AG08395 (cell line): ENCODE measurements at regions not wholly inside any gene's neighbourhood (a gene's known extent, or its start where the extent isn't known, plus 50 kb on each side); places are given as distances from the start of the nearest gene placed in this dataset.
"Not testable (repeated sequence)": the region's sequence is repeated elsewhere in the genome, so short reads cannot be mapped to it uniquely, and the experiment has no call there.

Experiments
- DNase-seq: peaks from one replicate; pipeline ENCODE4 v3.0.0; 2012; ENCODE audit warnings: mixed read lengths, low spot score

DNA sequence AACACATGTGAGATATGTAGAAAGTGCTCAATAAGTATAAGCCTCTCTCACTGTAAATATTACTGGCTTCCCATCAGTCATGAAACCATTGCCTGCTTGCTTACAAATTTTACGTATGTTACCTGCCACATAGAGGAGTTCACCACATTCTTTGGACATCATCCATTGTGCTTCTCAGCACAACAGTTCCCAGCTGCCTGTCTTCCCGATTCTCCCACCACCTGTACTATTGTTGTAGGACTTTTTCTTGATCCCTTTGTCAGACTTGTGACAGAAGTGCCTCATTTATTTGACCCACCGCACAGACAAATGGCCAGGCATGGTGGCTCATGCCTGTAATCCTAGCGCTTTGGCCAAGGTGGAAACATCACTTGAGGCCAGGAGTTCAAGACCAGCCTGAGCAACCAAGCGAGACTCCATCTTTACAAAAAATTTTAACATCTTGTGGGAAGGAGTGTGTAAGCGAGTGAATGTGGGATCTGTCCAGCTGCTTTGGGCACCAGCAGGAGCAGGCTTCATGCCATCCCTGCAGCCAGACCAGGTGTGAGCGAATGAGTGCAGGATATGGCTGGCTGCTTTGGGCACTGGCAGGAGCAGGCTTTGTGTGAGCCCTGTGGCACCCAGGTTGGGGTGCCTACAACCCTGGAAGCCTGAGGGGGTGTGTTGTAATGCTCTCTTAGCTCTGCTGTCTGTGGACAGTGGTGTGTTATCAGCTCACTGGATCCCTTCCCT, 139.9 kb upstream of the ELL2 start:
- DNase-seq, result no peak

DNA sequence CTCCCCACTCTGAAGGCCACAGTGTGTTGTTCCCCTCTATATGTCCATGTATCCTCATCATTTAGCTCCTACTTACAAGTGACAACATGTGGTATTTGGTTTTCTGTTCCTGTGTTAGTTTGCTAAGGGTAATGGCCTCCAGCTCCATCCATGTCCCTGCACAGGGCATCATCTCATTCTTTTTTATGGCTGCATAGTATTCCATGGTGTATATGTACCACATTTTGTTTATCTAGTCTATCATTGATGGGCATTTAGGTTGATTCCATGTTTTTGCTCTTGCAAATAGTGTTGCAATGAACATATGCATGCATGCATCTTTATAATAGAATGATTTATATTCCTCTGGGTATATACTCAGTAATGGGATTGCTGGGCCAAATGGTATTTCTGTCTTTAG, 135.8 kb upstream of the ELL2 start:
- DNase-seq, result not testable (repeated sequence)

DNA sequence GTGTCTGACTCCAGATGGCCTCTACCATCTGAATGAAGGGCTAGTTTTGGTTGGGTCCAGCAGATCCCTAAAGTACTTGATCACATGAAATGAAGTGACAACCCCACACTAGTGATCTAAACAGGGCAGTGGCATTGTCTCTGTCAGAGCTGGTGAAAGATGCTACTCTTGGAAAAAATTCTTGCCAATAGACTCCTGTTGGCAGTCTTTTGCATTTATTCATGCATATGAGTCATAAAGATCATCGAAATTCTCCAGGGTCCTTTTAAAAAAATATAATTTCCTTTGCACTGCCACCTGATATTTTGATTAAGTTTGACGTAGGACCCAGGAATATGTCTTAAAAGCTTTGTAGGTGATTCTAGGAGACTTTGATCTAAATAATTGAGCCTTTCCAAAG, 135.1 kb upstream of the ELL2 start:
- peak; percentile 32 for DNase-seq

DNA sequence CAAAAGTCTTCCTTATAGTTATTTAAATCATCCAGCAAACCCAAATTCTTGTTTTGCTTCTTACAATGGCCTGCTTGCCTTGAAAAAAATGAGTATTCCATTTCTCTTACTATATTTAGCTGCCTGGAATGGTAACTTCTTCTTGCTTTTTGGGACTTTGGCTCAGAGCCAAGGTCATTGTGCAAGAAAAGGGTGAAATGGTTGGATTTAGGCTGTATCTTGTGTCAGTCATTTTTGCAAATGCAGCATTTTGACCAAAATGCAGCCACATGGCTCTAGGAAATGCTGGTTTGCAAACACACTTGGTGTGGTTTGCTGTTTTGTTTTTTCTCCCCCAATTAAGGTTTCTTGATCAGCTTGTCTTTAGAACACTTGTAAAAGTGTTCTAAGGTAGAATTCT, 133.3 kb upstream of the ELL2 start:
- DNase-seq, result no peak

DNA sequence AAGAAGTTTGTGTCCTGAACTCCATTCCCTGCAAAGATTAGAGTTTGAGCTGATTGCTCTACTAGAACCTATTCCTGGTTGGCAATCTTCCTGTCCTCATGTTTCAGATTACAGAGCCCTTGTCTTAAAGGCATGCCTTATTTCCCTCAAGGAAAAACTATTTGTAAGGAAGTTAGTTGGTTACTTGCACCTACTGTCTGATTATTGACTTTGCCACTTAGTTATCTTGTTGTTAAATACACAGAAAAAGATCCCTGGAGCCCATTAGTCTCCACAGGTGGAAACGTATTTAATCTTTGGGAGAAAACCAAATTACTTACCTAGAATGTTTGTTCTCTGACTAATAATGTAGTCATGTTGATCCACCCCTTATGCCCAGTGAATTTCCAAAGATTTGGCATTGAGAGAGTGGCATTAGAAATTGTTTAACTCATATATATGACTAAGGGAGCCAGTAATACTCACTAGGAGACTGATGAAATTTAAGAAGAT, 132.3 kb upstream of the ELL2 start:
- no peak for DNase-seq

DNA sequence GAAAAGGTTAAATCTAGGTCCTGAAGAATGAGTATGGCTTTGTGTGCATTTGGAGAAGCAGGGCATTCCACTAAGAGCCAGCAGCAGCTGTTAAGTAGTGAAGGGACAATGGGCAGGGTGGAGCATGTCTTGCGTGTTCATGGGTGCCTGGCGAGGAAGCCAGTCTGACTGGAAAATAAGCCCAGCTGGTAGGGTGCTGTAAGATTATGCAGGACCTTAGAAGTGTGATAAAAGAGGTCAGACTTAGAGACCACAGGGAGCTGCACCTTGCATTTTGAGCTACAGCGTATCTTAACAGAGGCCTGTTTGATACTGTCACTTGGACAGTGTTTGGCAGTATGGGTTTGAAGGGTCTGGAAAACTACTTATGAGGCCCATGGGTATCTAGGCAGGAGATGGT, 131.7 kb upstream of the ELL2 start:
- no peak for DNase-seq

DNA sequence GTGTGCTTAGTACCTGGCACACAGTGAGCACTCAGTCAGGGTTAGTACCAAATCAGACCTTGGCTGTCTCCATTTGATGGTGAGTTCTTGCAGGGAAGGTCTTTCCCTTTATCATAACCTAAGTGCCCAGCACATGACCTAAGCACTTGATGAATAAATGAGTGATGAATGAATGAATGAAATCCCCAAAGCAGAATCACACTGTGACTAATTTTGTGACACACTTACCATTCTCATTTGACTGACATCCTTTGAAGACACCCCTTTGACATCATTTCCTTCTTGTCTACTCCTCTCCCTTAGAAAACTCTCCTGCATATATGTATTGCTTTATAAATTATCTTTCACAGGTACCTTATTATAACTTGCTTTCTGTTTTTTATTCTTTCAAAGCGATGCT, 130.2 kb upstream of the ELL2 start:
- DNase-seq, result no peak

DNA sequence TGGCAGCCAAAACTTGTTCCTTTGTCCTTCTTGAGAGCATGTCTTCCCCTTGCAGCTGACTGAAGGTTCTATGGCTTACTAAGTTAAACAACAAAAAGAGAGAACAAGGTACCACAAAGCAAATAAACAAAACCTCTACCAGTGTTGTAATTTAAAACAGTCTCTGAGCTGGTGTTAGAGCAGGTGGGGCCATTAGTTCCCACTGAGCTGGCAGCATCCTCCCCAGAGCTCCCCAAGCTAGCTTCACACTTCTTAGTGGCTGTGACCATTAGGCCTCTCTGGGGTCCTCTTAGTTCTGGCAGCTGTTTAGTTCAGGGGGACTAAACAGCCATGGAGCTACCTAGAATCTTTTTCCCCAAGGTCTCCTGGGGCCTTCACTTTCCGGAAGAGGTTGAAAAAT, 128.6 kb upstream of the ELL2 start:
- no peak for DNase-seq

DNA sequence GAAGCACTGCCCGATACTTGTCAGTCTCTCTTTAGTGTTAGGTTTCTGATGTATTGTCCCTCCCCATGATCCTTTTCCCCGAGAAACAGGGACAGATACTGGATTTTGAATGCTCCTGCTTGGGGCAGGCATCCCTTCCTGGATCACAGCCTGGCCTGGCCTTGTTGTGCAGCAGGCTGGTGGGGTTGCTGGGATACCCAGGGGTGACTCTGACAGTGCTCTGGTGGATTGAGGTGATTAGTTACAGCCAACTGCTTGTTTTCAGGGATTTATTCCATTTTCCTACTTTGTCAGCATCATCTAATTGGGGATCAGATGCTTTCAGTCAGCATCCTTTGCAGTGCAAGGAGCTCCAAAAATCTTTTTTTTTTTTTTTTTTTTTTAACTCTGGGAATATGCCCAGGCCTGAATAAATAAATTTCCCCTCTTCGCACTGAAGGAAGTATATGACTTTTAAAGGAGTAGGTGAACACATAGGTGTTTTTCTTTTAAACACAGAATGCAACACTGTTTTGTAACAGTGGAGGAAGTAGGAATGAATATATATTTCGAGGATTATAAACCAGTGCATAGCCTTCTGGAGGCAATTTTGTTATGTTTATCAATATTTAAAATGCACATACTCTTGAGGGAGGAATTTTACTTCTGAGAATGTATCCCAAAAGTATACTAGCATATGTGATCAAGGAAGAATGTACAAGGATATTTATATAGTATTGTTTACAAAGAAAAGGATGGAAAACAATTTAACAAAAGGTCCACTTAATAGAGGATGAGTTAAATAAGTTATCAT, 127.3 kb upstream of the ELL2 start:
- no peak for DNase-seq

DNA sequence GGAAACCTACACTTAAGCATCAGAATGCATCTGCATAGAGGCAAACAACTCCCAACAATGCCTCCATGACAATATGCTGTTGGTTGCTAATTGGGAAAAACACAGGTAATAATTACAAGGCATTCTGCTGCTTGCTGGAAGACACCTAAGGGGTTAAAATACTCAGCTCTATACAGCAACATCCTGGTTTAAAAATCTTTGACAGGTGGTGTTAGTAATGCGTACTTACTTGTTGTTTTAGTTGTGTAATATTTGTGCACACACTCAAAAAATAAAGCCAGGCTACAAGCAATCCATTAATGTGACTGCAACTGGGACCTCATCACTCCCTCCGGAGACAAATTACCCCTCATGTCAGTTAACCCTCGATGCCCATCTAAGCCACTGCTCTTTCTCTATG, 126.3 kb upstream of the ELL2 start:
- no peak for DNase-seq

DNA sequence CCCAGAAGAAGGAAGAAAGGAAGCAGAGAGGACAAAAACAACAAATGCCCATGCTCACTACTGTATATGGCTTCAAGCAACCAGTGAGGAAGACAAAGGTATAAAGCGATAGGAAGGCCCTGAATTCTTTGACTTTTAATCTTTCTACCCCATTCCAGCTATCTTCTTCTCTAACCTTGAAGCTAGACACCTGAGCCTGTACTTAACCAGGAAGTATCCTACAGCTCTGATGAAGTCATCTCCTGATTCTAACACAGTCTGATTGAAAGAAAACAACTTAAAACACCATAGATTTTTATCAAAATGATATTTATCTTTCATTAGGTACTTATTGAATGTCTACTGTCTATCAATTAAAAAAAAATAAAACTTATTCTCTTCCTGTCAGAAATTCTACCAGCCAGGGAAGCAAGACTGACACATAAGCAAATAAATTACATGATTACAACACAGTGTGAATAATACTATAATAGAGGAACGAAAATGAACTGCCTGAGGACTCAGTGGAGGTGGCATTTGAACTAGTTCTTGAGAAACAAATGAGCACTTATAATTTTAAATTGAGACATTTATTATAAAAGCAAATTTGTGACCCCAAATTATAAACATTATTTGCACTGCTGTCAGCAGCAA, 123.3 kb upstream of the ELL2 start:
- no peak for DNase-seq

DNA sequence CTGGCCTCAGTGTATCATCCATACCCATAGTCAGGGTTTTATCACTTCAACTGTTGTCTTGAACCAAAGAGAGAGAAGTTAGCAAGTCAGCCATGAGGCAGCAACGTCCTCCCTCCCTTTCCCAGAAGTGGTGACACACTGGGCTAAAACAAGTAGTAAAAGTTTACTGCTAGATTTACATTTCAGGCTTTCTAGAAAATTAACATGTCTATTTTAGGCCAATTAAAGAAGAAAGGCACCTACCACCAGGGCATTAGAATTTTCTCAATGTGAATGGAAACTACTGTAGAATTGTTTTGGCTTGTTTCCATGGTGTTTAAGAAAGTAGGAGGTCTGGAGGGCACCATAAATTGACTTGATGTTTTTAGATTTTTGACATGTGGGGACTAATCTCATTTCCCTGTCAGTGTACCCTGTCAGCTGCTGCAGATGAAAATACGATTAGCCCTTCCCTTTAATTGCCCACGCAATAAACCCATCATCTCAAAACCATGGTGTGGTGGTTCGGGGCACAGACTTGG, 121.8 kb upstream of the ELL2 start:
- no peak for DNase-seq

DNA sequence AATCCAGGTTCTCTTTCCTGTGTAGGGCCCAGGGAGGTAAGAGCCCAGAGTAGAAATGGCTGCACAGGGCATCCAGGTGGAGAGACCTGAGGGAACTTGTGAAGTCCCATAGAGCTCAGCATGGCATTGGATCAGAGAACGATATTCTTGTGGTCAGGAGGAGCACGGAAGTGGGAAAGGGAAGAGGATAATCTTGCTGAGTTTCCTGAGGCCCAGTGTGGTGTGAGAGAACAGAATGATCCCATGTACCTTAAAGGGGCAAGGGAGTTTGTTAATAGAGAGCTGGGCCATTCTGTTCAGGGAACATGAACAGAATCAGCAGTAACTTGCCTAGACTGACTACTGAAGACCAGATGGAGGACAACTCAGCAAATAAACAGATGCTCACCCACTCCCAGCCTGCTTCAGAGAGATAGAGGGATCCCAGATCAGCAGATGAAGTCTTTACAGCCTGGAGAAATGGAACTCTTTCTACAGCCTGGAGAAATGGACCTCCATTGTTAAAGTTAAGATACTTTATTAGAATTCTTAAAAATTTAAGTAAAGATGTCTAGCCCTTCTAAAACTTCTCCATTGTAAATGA, 119.7 kb upstream of the ELL2 start:
- DNase-seq, result no peak

DNA sequence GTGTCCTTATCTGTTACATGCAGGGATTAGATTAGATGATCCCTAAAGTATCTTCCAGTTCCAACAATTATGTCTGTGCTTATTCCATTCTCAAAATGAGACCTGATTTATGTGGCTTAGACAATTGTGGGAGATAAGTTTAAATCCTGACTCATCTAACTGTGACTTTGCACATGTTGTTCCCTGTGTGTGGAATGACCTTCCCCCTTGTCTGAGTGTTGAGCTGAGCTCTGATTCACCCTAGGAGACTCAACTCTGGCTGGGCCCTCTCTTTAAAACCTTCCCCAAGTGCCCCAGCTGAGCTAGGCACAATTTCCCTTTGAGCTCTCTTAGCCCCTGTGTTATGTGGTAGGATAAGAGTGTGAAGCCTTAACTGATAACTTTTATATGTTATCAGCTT, 118.9 kb upstream of the ELL2 start:
- DNase-seq, result no peak

DNA sequence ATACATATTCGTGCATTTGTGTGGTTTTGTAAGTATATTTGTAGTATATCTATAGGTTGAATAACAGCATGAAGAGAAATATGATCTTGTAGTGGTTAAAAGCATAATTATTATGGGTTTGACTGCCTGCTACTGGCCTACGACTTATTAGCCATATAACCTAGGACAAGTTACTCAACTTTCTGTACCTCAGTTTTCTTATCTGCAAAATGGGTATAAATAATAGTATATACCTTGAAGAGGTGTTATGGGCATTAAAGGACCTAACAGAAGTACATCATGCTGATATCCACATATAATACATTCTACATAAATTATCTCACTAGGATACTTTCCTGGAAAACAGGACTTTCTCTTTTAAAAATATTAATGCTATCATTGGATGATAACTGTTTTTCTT, 118.3 kb upstream of the ELL2 start:
- DNase-seq, result no peak

DNA sequence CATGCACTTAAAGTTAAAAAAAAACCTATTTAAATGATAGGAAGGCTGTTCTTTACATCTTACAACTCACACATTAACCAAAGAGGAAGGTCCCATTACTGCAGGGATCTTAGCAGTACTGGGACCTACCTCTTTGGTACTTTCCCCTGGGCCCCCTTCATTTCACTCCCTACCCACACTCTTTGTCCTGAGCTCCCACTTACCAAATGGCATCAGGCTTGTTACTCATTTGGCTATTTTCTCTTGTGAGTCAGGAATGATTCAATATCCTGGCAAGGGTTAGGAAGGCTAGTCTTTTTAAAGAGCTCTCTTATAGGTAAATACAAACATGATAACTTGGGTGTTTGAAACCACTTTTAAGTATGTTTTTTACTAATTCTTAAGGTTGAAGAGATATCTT, 117.4 kb upstream of the ELL2 start:
- peak; percentile 83 for DNase-seq

DNA sequence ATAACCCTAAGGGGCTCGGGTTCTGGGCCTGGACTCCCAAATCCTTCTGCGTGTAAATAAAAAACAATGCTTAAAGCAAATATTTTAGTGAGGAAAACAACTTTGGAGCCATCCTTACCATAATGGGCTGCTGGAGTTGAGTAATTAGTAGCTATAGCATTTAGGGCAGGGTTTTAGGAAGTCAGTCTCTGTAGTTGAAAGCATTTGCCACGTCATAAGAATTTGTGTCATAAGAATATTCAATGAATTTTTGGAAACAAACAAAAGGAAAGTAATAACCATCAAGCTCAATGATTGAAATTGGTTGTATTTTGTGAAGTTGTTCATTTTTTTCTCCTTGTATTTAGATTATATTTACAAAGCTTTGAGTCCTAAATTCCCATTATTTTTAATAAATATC, 114.8 kb upstream of the ELL2 start:
- no peak for DNase-seq

DNA sequence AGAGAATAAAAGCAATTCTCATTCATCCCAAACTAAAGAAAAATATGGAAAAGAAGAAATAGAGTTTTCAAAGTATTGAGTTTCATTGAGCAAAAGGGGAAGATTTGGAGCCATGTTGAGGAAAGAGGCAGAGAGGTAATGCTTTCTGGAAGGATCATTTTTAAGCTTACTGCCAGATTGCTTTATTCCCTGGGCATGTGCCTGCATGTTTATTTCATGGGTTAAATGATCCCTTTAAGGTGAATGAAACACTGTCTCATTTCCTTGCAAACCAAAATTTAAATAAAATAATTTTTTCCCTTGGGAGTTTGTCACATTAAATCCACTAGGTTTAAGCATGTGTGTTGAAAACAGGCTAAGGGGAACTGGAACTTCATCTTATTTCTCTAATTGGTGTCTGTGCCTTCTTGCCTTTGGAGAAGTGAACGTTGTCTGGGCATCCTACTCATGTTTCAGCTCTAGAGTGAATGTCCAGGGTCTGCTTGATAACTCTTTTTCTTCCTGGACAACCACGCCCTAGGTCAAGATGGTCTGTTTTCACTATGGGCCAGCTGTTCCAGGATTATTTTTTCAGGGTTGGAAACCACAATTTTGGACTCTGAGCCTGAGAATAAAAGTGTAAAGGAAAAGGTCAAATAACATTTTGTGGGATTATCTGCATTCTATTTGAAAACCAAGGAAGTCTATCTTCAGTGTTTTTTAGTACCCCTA, 114.1 kb upstream of the ELL2 start:
- no peak for DNase-seq

DNA sequence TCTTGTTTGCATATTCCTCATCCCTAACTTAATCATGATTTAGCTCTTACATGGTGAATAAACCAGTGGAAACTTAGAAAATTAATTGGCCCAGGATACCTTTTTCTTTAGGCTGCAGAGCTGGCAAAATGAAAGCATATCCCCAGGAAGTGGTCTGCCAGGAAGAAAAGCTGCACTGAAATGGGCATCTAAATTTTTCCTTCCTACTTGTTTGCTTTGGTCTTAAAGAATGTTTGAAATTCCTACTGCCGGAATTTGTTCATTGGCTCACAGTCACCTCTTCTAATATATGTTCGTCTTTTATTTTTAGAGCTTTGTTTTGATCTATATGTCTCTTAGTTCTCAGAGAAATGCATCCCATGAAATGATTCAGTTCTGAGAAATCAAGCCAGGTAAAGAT, 113.2 kb upstream of the ELL2 start:
- DNase-seq, result no peak

DNA sequence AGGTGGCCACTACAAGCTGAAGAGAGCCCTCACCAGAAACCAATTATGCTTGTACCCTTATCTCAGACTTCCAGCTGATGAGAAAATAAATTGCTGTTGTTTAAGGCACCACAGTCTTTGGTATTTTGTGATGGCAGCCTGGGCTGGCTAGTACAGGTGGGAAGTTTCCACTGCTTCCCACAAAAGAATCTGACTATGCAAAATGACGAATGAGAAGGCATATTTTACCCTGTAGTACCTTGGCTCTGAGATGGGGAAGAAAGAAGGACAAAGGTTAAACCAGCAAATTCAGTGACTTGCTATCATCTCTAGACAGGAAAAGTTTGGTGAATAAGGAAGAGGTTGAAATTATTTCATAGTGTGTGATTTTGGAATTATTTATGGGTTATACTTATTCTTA, 112.8 kb upstream of the ELL2 start:
- no peak for DNase-seq

DNA sequence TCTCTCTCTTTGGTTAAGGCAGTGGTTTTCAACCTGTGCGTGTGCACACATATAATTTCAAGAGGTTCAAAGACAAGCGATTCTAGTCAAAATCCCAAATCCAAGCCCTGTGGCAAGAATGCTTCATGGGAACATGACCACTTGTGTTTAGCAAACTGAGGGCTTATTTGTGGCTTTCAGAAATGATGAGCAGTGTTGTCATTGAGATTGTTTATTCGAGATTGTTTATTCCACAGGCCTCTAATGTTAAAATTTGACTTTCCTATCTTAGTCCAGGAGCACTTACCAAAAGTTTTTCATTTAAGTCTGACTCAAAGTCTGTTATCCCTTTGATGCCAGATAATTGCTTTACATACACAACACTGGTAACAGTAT, 111.1 kb upstream of the ELL2 start:
- no peak for DNase-seq
